ENCODE measurements at regions not wholly inside any gene's neighbourhood (a gene's known extent, or its start where the extent isn't known, plus 50 kb on each side); places are given as distances from the start of the nearest gene placed in this dataset.

DNA sequence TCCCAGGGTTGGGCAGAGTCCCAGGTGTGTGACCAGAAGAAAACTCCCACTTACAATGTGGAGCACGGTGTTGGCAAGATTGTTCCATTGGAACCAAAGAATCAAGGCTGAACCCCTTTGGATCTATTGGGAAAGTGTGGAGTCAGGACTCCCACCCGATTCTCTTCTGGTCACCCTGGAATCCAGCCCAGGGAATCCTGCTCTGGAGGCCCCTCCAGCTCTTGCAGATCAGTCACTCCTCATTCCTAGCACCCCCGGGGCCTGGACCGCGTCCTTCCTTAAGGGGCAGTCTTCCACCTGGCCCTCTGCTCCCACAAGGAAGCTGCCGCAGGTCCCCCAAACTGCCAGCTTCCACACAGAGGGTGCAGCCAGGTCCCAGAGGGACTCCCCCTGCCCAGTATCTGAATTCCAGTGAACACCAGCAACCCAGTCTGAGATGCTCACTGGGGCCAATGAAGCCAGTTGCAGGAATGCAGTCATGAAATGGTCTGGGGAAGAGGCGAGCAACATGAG lies 170.1 kb downstream of the GADD45G start:
- H3K36me3 Mint-ChIP-seq (ENCODE audit: unreplicated experiment), result no peaks in the 10 kb centered on the region
- no peaks in the 10 kb centered on the region for H3K27me3 Mint-ChIP-seq (ENCODE audit: unreplicated experiment)
- no peak for DNase-seq
- TF ChIP-seq CTCF (IDR thresholded peaks at IDR 0.05; ENCODE audit: partially characterized antibody, unreplicated experiment), result no peak
- H3K4me1 Mint-ChIP-seq (ENCODE audit: low read depth, unreplicated experiment), result peaks cover 19% of the 10 kb centered on the region
- H3K9me3 Mint-ChIP-seq (ENCODE audit: unreplicated experiment), result no peaks in the 10 kb centered on the region
- H3K27ac Mint-ChIP-seq (ENCODE audit: unreplicated experiment), result no peak overlapping the region
- H3K4me3 Mint-ChIP-seq (ENCODE audit: unreplicated experiment), result no peak overlapping the region

- Mint-ChIP-seq H3K27me3 (ENCODE audit: unreplicated experiment) (no peaks in the 10 kb centered on the region), H3K36me3 (ENCODE audit: unreplicated experiment) (no peaks in the 10 kb centered on the region), H3K9me3 (ENCODE audit: unreplicated experiment) (no peaks in the 10 kb centered on the region), H3K4me1 (ENCODE audit: low read depth, unreplicated experiment) (peaks cover 15% of the 10 kb centered on the region), H3K27ac (ENCODE audit: unreplicated experiment) (no peak overlapping the region), H3K4me3 (ENCODE audit: unreplicated experiment) (no peak overlapping the region)
- no peak for DNase-seq
- TF ChIP-seq CTCF (IDR thresholded peaks at IDR 0.05; ENCODE audit: partially characterized antibody, unreplicated experiment), result no peak
These were observed 170.8 kb downstream of the GADD45G start for GRCh38 chr9:89775641-89776040.

DNA sequence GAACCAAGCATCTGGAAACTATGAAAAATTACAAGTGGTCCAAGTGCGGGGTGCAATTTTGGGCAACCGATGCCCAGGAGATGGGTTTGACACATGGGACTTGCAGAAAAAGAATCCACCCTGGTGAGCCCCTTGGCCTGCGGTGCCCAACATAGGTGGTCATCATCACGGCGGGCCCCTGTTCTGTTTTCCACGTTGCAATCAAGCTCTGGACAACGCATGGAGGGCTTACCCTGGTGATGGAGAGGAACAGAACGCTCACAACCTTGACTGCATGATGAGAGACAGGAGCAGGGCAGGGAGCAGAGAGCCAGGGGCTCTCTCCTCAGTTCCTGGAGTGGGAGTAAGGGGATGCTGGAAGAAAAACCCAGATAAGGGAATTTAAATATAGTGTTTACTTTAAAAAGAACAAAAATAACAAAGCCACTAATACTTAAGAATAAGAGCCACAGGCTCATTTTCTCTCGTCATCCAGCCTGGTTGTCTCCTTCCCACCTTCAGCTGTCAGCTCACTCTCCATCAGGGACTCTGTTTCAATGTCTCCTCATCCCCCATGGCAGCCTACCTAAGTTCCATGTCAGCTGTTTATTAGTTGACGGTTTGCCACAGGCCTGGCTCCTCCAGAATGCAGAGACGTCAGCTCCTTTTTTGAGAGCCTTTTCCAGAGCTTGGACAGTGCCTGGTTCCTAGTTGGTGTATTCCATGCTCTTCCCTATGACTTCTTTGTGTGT lies 172.1 kb downstream of the GADD45G start:
- Mint-ChIP-seq H3K9me3 (ENCODE audit: unreplicated experiment) (no peaks in the 10 kb centered on the region), H3K27ac (ENCODE audit: unreplicated experiment) (no peak overlapping the region), H3K4me1 (ENCODE audit: low read depth, unreplicated experiment) (peaks cover 11% of the 10 kb centered on the region), H3K36me3 (ENCODE audit: unreplicated experiment) (no peaks in the 10 kb centered on the region), H3K4me3 (ENCODE audit: unreplicated experiment) (no peak overlapping the region), H3K27me3 (ENCODE audit: unreplicated experiment) (peaks cover 3% of the 10 kb centered on the region)
- no peak for TF ChIP-seq CTCF (IDR thresholded peaks at IDR 0.05; ENCODE audit: partially characterized antibody, unreplicated experiment)
- DNase-seq, result no peak

DNA sequence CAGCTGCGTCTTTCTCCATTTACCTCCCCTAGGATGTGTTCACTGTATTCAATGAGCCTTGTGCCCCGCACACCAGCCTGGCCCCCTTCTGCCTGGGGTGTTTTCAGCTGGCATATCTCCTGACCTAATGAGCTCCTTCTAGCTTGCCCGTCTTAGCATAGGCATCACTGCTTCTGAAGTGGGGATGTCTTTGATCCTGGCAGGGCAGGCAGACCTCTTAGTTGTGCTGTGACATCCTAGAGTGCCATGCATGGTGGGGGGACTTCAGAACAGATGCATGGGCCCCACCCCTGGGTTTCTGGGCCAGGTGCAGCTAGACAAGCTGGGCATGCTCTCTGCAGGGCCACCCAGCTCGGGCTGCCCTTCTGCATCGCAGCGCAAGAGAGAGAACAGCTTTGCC lies 172.7 kb downstream of the GADD45G start:
- no peak overlapping the region for H3K4me3 Mint-ChIP-seq (ENCODE audit: unreplicated experiment)
- no peaks in the 10 kb centered on the region for H3K36me3 Mint-ChIP-seq (ENCODE audit: unreplicated experiment)
- no peak for TF ChIP-seq CTCF (IDR thresholded peaks at IDR 0.05; ENCODE audit: partially characterized antibody, unreplicated experiment)
- no peak for DNase-seq
- H3K27me3 Mint-ChIP-seq (ENCODE audit: unreplicated experiment), result peaks cover 3% of the 10 kb centered on the region
- H3K9me3 Mint-ChIP-seq (ENCODE audit: unreplicated experiment), result no peaks in the 10 kb centered on the region
- H3K4me1 Mint-ChIP-seq (ENCODE audit: low read depth, unreplicated experiment), result peaks cover 17% of the 10 kb centered on the region
- no peak overlapping the region for H3K27ac Mint-ChIP-seq (ENCODE audit: unreplicated experiment)

All from glutamatergic neuron (in vitro differentiated cells).